Cardiac septum (tissue), 1 donor: ENCODE measurements at regions not wholly inside any gene's neighbourhood (a gene's known extent, or its start where the extent isn't known, plus 50 kb on each side); places are given as distances from the start of the nearest gene placed in this dataset.

Experiments
- DNase-seq: peaks from one replicate; pipeline ENCODE4 v3.0.0-alpha.2; 2020; ENCODE audit warnings: low spot score
- intact Hi-C: fragments of 100-400 bp; cut with DNase I; formaldehyde crosslinking; loops from one replicate; pipeline ENCODE4 v1.14.0; 2022
- donor health status: DM: no; HTN: no; CAD: no.

DNA sequence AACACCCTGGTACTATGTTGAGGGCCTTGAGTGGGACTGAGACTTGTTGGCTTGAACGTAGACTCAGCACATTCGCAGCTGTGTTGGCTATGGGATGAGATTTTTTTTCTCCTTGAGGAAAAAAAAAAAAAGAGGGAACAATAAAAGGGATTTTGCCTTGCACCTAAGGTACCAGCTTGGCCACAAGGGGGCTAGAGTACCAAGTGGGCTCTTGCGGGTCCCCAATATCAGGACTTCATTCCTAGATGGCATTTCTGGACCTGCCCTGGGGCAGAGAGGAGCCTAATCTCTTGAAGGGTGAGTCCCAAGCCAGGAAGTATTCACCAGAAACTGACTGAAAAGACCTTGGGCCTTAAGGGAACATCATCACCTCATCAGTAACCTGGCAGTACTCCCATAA, 1083.6 kb upstream of the PHF14 start:
- intact Hi-C loops = no loop called here

DNA sequence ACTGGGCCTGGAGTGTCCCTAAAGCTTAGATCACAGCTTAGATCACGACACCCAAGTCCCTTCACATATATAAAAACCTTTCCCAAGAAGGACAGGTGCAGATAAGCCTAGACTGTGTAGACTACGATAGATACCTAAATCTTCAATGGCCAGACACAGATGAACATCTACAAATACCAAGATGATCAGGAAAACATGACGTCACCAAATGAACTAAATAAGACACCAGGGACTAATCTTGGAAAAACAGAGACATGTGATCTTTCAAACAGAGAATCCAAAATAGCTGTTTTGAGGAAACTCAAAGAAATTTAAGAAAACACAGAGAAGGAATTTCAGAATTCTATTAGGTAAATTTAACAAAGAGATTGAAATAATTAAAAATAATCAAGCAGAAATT, 1082.6 kb upstream of the PHF14 start:
- intact Hi-C loops = no loop called here
- no peak for DNase-seq

More for the DNA sequence above, 1083.6 kb upstream of the PHF14 start:
- no peak for DNase-seq

DNA sequence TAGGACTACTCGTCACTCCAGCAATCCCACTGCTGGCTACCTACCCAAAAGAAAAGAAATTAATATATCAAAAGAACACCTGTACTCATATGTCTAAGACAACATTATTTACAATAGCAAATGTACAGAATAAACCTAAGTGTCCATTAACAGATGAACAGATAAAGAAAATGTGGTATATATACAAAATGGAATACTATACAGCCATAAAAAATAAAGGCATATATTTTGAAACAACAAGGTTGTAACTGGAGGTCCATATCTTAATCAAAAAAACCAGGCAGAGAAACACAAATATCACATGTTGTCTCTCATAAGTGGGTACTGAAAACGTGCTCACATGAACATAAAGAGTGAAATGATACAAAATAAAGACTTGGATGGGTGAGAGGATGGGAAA, 1073.3 kb upstream of the PHF14 start:
- intact Hi-C loops = no loop called here
- DNase-seq = no peak

DNA sequence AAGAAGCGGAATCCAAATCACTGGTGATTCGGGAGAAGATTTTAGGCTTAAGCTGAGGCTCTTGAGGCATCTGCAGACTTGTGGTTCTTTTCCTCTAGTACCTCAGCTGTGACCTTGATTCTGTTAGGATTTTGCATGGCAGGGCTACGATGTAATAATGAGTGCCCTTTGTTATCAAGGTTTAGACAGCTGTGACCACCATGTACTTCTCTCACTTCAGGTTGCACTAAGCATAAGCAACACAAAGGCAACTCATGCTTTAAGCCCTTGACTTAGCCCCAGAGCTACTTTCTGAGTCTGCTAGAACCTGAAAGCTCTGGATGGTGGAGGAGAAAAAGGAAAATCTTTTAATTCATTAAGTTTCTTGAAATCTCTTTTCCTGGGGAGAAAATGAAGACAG, 1052.3 kb upstream of the PHF14 start:
- intact Hi-C loops = no loop called here
- no peak for DNase-seq

DNA sequence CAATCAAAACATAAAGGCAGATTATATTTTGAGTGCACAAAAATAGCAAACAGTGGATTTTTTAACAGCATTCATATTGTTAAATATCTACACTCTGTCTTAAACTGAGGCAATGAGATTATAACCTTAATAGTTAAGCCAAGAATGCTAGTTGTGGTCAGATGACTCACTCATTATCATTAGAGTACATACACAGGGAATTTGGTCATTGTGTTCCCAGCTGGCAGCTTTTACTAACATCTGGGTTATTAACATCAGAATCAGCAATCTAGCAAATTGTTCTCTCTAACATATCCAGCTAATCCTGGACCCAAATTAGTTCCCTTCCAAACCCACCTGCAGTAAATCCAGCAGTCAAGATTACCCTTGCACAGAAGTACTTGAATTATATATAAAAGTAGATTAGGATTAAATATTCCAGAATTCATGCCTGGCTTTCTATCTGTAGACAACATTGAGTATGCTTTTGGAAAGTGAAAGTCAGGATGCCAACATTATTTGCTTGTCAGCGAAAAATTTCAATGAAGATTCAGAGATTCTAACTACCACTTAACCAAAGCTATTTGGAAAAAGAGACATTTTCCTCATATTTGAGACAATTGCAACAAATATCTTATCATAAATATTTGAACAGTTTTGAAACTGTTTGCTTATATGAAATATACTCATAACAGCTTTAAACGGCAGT, 1035.6 kb upstream of the PHF14 start:
- intact Hi-C loops = no loop called here
- no peak for DNase-seq

DNA sequence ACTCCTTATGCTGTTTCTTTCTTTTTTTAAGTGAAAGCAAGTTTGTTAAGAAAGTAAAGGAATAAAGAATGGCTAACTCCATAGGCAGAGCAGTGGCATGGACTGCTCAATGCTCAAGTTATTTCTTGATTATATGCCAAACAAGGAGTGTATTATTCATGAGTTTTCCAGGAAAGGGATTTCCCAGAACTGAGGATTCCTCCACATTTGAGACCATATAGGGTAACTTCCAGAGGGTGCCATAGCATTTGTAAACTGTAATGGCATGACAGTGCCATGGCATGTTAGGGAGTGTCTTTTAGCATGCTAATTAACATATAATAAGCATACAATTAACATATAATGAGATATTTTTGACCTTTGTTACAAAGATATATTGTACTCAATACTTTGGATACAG, 1034.5 kb upstream of the PHF14 start:
- intact Hi-C loops = no loop called here
- no peak for DNase-seq

DNA sequence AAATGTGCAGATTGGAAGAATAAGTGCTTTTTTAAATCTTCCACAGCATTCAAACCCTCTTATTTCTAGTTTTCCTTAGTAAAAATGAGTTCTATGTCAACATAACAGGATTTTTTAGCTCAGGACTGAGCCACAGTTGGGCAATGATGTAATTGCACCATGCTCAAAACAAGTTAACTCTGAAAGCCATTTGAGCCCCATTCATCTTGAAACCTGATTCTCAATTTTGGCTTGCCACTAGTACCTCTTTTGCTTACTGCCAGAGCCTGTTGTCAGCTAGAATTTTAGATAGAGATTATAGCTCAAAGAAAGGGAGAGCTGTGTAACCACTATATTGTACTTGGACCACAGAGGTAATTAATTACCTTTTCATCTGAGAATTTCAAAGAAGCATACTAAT, 1028.5 kb upstream of the PHF14 start:
- DNase-seq = no peak
- intact Hi-C loops = no loop called here

DNA sequence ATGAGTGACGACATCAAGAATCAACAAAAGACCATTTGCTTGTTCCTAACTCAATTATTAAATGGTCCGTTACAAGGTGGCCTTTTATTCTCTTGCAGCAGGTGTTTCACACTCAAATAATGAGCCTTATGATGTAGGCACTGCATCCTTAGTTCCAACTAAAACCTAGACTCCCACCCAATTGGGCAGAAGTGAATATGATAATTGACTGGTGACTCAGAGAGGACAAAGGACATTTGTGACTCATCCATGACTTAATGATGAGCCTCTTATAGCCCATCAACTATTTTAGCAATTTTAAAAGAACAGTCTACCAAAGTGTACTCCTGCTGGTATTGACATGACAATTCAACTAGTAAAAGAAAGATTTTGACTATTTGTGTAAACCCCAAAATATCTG, 1027.8 kb upstream of the PHF14 start:
- no peak for DNase-seq
- intact Hi-C loops = no loop called here

- intact Hi-C loops = no loop called here
- no peak for DNase-seq
Measured at GRCh38 chr7:9955138-9955537, 1018.5 kb upstream of the PHF14 start.

DNA sequence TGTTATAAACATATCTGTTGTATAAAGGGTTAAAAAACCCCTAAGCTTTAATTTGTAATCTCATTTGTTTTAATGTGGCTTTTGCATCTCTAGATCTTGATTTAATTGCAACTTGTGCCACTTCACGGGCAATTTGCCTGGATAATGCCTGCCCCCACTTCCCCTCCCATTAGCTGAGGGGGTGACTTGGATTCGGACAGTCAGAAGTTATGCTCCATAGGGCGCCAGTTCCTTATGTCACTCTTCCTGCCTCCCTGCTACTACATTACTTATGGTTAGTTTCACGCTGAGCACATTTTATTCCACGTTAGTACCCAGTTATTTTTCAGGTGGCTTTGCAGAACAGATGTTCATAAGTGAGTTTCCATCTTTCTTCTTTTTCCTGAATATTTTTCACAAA, 1015.2 kb upstream of the PHF14 start:
- intact Hi-C loops = no loop called here
- no peak for DNase-seq

DNA sequence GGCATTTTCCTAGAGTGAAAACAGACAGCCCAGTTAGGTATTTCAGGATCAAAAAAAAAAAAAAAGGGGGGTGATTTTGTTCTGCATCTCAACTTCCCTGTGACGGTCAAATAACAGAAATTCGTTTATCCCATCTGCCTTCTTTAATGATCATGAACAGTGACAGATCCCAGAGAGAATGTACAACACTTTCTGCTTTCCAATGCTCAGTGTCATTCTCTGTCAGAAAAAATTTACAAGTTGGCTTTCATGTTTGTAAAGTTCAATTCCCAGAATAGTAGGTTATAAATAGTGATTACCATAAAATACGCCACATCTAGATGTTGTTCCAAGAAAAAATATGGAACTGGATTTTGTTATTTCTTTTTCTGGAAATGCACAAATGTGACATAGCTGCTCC, 1013.2 kb upstream of the PHF14 start:
- DNase-seq = no peak
- intact Hi-C loops = no loop called here

GRCh38 chr7:9961161-9961922, 1012.3 kb upstream of the PHF14 start:
- DNase-seq = no peak
- intact Hi-C loops = no loop called here

DNA sequence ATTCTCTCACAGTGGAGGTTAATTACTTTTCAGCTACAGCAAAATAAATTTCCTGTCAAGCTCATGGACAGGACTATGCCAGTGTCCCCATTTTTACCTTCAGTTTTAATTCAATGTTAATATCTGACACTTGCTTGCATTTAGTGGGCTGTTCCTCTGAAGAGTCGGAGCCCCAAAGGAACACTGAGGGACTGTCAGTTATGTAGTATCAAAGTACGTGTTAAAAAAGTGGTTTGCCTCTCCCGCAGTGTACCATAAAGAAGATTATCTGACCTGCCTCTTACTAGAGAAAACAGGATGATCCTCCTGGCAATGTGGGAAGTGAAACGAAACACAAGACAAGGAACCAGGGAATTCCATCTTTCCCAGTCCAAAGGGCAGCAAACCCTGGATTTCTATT, 1010.9 kb upstream of the PHF14 start:
- no peak for DNase-seq
- intact Hi-C loops = no loop called here

DNA sequence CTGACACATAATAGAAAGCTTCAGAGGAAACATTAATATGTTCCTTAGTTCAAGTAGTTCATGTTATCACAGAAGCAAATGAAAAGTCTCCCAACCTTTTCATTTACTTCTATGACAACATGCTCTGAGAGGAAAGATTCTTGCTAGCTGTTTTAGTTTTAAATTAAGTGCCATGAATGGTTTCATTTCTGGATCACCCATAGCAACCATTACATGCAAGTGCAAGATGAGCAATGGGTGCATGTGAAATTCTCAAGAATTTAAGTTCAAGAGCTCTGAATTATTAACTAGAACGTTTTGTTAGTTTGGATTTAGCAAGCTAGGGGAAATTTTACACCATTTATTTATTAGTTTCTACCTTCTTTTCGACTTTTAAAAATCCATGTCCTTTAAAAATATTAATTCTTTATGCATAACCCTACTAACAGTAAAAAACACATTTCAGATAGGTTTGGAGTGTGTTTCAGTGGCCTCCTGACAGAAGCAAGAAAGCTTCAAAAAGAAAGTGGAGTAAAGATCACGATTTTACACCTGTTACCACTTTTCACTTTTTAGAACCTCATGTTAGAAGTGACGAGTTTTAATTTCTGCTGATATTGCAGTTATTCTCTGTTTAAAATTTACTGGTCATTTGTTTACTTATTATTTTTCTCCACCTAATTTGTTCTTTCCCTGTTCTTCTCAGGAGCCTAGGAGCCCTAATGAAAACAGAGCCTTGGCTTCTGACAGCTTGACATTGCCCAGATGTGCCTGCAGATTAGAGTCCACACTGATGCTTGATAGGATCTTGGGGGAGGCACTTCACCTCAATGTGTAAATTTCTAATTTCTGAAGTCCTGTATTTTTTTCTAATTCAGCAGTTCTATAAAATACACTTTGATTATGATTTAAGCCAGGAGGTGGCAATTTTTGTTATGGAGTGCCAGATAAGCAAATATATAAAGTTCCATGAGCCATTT, 995.3 kb upstream of the PHF14 start:
- DNase-seq = no peak
- intact Hi-C loops = no loop called here

DNA sequence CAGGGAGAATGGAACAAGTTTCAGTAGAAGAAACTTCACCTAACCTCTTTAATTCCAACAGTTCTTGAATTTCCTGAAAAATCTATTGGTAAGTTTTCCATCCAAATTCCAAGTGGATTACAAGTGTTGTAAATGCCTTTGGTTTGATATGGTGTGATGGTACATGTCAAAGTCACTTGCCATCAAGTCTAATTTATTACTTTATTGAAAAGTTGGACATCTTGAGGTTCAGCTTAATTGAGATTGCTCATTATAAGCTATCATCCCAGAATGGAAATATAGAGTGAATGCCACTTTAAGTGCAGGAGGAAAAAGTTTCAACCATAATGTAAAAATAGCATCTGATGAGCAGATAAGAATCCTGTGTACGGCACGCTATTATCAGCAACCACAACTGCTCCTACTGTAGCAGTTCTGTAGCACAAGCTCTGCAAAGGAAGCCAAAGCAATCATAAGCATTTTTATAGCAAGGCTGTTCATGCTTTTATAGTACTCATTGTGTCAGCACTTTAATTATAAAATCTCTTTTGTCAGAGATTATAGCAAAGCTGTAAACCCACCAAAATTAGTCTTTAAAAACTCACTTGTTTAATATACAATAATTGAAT, 991.8 kb upstream of the PHF14 start:
- intact Hi-C loops = no loop called here
- DNase-seq = no peak

- intact Hi-C loops = no loop called here
- DNase-seq = no peak
Measured at GRCh38 chr7:9983048-9983447, 990.6 kb upstream of the PHF14 start.

DNA sequence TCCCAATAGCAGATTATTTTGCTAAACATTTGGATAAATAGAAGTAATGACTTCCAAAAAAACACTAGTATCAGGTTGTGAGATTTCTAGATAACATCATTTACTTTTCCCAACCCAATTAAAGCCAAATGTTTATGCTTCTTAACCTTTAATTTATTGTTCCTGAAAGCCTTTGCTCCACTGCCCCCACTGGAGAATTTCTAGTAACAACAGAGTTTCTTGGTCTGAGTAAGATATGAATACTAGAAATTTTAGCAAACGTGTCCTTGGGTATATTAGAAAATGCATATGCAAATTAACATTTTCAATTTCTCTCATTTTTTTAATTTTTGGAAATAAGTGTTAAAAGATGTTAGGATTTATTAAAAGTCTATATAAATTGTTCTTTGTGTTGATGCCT, 958.0 kb upstream of the PHF14 start:
- intact Hi-C loops = no loop called here

GRCh38 chr7:10022480-10022879, 951.2 kb upstream of the PHF14 start:
- DNase-seq = no peak
- intact Hi-C loops = loop anchor here (2.0 kb wide), 1 partner anchor 388 kb away; no protein-coding TSS in a partner anchor

More for the DNA sequence above, 958.0 kb upstream of the PHF14 start:
- DNase-seq = no peak

- intact Hi-C loops = loop anchor here (2.0 kb wide), 1 partner anchor 388 kb away; no protein-coding TSS in a partner anchor
- DNase-seq = no peak
Measured at GRCh38 chr7:10022957-10023356, 950.7 kb upstream of the PHF14 start.
